A204.1 (cell line): ENCODE measurements at regions not wholly inside any gene's neighbourhood (a gene's known extent, or its start where the extent isn't known, plus 50 kb on each side); places are given as distances from the start of the nearest gene placed in this dataset.

Source experiments
- FAIRE-seq: peaks from 2 replicates; lab custom pipeline; 2012; peaks lifted over from hg19 to GRCh38; lab: Jason Lieb, UNC

DNA sequence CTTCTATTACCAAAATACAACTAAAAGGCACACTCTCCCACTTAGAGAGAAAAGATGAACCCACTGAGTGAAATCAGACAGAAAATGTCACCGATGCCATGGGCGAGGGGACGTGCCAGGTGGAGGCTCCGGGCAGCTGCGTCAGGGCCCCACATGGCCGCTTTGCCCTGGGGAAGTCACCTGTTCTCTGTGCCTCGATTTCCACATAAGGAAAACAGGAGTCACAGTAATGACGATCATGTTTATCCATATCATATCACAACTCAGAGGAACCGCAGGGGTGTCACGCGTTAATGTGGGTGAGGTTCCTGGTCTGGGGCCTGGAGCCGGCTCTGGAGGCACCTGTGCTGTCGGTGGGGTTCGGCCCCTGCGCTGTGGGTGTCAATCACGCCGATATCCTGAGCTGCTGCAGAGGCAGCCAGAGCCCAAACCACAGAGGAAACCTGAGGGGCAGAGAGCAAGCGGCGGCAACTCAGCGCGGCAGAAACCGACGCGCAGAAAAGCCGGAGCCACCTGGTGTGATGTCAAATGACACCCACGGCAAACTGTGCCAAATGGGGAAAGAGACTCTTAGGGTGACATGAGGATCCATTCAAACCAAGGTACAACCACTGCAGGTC, 243.7 kb downstream of the BRD1 start:
- FAIRE-seq = no peak

DNA sequence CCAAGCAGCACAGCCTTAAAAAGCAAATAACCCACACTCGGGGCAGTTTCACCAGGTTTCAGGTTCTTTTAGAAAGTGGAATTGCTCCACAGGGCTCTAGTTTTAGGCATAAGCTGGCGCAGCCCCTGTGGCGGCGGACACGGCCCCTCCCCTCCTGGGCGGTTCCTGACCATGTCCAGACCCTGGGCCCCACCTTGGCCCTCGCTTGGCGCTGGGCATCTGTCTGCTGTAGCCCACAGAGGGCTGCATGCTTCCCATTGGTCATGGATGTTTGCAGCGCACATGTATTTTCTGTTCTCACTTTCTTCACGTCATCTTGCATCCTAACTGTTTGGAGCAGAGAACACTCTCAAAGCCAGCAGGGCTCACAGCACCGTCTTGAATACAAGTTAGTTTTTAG, 244.3 kb downstream of the BRD1 start:
- FAIRE-seq = no peak

DNA sequence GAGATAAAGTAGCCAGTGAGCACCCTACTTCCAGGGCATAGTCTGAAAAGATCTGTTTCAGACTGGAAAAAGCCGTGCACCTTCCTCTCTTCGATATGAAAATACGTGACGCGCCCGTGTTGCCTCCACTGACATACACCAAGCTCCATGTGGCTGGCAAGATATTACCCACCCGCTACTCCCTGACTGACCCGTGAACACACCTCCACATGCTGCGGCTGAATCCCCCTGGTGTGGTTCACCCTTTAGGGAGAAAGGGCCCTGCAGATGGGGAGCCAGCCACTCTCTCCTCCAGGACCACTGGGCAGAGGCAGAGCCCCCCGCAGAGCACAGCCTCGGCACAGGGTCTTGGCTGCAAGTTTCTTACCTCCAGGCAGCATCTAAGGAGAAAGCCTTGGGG, 245.0 kb downstream of the BRD1 start:
- FAIRE-seq = no peak

DNA sequence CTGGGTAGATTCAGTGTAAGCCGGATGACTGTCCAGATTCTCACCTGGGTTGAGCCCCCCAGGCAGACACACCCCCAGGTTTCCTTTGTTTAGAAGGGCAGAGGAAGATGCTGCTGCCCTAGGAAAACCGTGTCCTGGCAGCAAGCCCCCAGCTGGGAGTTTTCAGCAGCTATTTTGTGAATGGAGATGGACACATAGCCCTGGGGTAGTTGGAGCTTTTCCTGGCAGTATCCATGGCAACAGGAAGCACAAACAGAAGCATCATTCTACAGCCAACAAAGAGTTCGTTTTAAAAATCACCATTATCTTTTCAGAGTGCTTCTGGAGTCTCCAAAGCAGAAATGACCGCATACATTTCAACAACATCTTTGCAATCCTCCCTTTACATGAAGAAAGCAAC, 245.5 kb downstream of the BRD1 start:
- FAIRE-seq = no peak

DNA sequence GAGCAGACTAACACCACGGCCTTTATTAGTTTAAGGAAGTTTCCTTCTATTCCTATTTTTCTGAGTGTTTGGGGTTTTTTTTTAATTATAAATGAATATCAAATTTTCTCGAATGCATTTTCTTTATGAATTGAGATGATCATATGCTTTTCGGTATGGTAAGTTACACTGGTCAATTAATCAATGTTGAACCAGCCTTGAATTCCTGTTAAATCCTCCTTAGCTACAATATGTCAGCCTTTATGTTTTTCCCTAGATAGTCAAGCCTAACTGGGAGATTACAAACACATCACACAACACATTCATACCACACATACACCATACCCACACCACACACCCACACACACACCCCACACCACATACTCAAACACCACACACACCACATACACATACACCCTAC, 247.6 kb downstream of the BRD1 start:
- FAIRE-seq = no peak

DNA sequence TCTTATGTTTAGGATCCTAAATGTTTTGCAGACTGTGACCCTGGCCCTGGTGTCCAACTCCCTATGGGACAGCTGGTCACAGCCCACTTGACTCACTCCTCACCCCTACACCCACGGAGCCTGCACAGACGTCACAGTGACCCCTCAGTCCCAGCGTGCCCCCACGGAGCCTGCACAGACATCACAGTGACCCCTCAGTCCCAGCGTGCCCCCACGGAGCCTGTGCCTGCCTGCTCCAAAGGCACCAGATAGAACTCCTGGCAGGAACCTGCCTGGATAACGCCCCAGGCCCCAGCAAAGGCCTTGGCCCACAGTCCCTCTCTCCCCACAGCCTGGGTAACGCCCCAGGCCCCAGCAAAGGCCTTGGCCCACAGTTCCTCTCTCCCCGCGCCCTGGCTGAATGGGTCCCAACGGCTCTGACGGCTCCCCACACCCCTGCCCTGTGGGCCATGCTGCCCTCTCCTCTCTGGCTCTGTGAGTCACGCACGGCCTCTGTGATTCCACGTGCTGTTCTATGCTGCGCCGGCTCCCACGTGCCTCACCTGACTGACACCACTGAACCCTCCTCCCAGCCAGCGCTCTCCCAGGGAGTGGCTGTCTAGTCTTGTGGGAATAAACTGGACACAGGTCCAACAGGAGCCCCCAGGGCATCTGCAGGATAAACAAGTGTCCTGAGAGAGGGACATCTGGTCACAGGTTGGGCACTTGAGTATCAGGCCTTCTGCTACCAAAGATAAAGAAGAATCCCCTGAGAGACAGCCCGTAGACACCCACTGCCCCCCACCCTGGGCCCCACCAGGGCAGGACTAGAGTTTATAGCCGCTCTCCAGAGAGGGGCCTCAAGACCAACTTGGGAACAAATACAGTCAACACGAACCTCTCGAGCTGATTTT, 250.3 kb downstream of the BRD1 start:
- no peak for FAIRE-seq

DNA sequence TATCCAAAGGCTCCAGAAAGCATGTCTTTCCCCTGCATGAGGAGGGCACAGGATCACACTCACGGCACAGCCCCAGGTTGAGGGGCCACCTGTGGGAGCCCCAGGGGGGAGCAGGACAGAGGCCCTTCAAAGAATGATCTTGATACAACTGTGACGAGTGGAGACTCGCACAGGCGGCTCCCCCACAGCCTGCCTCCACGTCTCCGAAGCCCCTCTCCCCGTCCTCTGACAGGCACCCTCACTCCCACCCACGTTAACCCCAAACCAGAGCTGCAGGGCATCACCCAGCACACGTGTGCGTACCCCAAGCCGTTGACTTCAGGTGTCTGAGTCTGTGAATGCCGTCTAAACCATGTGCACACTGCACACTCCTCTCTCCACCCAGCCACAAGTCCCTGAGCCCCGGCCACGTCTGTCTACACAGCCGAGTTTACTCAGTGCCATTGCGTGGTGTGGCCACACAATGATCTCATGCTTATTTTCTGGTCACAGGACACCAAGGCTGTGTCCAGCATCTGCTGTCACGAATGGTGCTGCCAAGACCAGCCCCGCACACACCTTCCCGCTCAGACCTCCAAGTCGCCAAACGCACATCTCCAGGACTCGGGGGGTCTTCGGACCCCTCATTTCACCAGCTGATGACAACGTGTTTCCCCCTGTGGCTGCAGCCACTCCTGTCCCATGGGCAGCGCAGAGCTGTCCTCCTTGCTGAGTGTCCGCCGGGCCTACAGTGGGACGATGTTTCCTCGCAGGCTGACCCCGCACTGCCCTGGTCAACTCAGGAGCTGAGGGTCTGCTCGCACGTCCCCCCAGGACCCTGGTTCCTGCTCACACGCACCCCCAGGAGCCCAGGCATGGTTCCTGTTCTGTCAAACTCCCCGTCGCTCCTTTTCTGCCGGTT, 251.2 kb downstream of the BRD1 start:
- no peak for FAIRE-seq

DNA sequence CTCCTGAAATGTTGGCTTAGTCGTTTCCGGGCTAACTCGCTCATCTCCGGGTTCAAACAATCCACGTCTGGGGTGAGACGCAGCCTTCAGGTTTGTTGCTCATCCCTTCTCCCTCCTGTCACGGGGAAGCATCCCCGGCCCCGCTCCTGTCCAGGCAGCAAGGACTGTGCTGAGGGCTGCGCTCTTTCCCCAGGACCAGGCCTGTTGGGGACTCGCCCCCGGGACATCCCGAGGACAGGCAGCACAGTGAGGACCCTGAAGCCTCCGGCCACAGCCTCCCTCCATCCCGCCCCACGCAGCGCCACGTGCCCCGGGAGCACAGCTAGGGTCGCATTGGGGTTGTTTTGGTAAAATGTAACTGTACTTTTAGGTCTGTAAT, 252.0 kb downstream of the BRD1 start:
- FAIRE-seq = no peak

DNA sequence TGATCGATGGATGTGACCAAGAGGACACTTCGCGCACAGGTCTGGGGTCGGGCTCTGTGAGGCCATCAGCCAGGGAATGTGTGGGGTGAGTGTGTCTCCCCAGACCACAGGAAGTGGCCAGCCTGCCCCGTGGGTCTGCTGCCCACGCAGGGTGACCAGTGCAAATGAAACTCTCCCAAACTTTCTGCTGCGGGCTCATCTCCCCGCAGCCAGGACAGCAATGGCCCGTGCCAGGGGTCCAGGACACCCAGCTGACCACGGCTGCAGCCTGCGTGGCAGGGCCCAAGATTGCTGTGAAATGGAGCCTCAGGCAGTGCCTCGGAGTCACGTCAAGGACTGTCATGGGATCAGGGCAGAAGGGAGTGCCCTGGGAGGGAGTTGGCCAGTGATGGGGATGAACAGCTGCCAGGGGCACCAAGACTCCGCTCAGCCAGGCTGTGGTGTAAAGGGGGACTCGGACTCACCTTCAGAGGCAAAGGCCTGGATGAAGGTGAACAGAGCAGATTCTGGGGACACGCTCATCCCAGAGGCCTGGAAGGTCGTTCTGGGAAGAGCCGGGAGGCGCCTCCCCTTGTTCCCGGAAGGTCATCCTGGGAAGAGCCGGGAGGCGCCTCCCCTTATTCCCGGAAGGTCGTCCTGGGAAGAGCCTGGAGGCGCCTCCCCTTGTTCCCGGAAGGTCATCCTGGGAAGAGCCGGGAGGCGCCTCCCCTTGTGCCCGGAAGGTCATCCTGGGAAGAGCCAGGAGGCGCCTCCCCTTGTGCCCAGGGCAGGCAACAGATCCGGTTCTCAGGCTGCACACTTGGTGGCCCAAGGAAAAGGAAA, 252.6 kb downstream of the BRD1 start:
- FAIRE-seq = no peak

DNA sequence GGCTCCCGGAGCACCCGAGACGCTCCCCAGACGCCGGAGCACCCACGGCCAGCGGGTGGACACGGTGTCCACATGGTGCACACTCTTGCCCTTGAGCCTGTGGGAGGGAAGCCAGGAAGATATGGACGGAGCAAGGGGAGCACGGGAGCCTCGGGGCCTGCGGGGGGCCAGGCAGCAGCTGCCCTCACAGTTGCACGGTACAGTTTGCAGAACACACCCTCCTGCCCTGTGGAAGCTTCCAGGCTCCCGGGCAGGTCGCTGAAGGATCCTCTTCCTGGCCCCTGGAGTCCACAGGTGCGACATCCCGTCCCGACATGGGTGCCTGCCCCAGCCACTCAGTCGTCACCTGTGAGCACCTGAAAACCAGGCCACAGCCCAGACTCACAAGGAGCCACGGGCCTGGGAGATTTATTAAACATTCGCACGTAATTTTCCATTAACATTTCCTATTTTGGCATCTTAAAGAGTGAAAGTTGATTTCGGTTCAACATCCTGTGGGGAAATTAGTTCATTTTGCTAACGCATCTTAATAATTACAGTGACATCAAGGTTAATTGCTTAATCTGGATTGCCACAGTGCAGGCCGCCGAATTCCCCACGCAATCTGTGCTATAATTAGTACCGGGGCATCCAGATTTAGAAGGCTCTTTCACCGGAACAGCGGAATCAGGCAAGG, 253.3 kb downstream of the BRD1 start:
- no peak for FAIRE-seq

DNA sequence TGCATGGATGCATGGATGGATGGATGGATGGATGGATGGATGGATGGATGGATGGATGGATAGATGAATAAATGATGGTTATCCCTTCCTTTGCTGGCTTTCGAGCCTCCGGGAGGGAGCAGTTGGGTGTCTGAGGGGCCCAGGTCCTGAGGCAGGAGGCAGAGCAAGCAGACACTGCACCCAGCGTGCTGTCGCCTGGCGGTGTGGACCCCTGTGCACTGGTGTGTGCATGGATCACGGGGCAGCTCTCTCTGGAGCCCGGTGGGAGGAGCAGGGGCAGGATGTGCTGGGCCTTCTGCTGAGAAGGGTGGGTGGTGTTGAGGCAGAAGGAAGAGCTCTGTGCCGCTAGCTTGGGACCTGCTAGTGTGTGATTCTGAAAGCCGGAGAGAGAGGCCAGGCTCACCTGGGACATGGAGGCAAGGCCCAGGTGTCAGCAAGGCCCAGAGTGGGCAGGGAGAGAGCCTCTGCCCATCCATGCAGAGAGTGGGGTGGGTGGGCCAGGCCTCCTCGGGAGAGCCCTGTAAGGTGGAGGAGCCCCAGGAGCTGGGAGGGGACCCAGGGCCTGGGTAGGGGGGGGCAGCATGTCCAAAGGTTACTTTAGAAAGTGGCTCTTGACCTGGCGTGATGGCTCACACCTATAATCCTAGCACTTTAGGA, 254.4 kb downstream of the BRD1 start:
- FAIRE-seq = no peak

DNA sequence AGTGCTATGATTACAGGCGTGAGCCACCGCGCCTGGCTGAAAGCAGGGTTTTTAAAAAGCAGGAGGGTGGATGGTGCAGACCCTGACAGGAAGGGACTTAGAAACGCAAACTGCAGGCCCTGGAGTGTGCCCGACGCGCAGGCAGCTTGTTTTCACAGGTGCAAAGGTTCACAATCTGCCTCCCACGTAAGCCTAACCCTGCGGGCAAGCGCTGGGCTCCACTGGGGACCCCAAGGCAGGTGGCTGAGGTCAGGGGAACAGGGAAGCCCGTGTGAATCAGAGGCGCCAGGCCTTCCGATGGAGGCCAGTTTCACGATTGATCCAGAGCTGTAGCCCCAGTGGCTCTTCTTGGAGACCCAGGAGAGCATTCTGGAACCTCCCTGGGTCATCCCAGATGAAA, 256.3 kb downstream of the BRD1 start:
- FAIRE-seq = no peak

DNA sequence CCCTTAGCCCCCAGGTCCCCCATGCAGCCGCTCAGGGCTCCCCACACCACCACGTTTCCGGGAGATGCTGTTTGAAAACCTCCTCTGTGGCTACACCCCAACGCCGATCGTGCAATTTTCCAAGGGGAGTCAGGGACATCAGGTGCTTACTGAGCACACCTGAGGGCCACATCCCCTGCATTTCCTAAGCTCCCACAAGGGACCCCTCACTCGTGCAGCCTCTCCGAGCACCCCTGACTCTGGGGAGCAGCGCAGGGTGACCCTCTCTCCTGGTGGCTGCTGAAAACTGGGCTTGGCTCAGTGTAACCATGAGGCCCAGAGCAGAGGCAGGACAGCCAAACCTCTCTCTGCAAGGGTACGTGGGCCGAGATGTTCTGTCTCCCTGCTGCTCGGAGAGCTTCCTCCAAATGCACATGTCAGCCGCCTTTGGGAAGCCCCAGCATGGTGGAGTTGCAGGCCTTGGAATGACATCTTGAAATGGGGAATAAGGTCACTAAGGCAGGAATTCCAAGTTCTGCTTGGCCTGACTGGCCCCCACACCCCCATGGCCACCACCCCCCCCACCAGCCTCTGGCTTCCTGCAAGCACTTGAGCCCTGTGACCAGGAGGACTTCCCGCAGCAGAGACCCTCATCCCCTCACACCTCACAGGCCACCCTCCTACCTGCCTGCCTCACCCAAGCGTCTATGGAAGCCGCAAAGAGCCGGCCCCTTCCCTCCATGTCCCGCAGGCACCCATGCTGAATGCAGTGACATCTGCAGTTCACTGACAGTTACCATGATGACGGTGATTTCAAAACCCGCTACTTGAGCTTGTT, 257.4 kb downstream of the BRD1 start:
- no peak for FAIRE-seq

DNA sequence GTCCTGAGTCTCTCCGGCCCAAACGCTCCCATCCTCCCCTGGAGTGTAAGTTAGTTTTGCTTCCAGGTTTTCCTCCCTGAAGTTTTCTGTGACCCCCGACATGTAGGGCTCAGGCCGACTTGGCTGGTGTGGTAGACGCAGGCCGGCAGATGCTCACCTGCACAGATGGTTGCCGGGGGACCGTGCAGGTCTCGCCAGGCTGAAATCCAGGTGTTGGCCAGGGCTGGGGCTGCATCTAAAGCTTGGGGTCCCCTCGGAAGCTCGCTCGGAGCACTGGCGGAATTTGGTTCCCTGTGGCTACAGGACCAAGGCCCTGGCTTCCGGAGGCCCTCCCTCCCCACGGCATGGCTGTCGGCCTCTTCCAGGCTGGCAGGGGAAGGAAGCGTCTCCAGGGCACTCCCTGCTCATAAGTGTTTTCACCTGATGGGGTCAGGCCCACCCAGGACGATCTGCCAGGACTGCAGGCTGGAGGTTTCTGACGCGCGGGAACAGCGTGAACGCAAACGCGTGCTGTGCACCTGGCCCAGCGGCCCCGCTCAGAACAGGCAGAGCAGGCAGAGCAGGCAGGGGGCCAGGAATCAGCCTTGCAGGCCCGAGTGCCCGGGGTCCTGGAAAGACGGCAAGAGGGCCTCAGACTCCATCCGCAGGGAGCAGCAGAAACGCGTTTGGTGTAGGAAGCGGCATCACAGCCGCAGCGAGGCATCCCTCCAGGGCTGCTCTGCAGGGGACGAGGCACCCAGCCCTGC, 258.2 kb downstream of the BRD1 start:
- FAIRE-seq = no peak

DNA sequence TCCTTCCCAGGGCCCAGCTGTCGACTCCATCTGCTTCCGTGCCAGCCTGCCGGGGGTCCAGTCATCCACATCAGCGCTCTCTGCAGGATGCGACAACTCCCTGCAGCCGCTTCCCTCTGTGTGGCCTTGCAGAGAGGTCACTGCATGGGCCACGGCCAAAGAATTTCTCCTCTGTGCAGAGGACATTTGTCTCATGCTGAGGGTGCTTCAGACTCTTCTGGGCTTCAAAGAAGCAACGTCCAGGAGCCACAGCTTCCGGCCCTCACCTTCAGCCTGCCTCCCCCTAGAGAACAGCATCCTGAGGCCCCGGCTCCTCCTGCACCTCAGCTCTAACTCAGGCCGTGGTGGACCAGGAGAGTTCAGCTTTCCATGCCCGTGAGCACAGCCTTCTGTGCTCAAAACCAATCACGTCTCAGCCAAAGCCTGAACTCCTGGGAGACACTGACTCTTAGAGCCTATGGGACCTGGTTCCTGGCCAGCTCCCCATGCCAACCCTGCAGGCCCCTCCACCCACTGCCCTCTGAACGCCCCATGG, 258.9 kb downstream of the BRD1 start:
- no peak for FAIRE-seq

DNA sequence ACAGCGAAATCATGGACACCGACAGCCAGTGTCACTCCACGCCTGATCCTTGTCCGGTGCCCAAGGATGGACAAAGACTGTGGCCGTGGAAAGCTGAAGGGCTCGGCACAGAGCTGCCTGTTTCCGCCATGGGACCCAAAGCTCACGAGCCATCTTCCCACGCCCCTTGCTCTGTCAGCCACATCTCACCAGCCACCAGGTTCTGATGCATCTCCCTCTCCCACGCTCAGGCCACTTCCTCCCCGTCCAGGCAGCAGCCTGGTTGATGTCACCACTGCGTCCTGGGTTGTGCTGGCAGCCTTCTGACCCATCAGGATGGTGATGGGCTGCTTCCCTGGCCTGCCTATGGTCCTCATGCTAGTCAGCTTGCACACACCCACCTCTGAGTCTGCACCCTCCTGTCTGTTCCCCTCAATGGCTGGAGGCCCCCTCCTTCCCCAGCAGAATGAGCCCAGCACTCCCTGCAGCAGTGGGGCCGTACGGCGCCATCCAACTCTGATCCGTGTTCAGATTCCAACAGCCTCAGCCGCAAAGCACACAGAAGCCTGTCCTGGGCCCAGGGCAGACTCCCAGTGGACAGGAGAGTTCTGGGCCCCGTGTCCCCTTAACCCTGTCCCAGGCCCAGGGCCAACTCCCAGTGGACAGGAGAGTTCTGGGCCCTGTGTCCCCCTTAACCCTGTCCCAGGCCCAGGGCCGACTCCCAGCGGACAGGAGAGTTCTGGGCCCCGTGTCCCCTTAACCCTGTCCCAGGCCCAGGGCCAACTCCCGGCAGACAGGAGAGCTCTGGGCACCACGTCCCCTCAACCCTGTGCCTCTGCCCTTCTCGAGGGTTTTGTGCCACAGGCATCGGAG, 259.5 kb downstream of the BRD1 start:
- no peak for FAIRE-seq

DNA sequence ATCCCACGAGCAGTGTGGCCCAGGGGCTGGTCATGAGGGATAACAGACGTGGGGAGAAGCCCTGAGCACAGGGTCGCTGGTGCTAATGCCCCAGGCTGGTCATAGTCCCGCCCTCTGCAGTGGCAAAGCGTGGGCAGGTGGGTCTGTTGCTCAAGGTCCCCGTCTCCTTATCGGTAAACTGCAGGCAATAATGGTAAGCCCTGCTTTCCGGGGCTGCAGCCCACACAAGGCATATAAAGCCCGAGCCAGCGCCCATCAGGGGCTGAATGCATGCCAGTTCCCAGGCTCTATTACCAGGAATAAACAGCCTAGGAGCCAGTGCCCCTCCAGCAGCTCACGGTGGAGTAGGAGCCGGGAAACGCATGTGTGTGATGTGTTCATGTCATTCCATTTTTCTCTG, 261.0 kb downstream of the BRD1 start:
- no peak for FAIRE-seq

DNA sequence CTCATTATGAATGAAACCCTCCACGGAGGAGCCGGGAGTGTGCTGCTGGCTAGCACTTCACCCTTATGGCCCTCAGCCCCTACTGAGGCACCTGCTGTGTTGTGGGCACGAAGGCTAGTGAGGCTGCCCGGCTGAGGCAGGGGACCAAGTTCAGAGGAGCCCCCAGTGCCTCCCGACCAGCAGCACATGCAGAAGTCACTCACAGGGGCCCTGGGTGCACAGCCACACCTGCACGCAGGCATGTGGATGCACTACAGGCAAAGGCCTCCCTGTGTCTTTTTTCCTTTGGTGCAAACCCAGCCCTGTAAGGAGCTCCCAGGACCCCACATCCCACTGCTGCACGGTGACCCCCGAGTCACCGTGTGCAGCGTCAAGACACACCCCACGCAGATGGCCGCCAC, 261.5 kb downstream of the BRD1 start:
- no peak for FAIRE-seq
